DOHH2 (cell line): ENCODE measurements at regions not wholly inside any gene's neighbourhood (a gene's known extent, or its start where the extent isn't known, plus 50 kb on each side); places are given as distances from the start of the nearest gene placed in this dataset.
"Not testable (repeated sequence)": the region's sequence is repeated elsewhere in the genome, so short reads cannot be mapped to it uniquely, and the experiment has no call there.

Experiments
- CTCF ChIP-seq: fragments of 200-600 bp; sonication (generic); IDR thresholded peaks from one replicate; pipeline ENCODE4 v1.5.1; 2014; ENCODE audit warnings: antibody characterized with exemption, mild to moderate bottlenecking, low read depth, low read length; ENCODE audit not compliant: poor library complexity, severe bottlenecking
- EZH2phosphoT487 ChIP-seq: fragments of 200-600 bp; sonication (generic); IDR thresholded peaks from 2 replicates; pipeline ENCODE4 v1.6.1; 2017; ENCODE audit warnings: borderline replicate concordance, mild to moderate bottlenecking, antibody characterized with exemption, low read length, moderate library complexity, mixed read lengths

- not testable (repeated sequence) for TF ChIP-seq CTCF, EZH2phosphoT487
Observed at GRCh38 chr2:95691210-95691609, 99.4 kb downstream of the TRIM43 start.
